Adrenal gland (tissue), 5 donors: ENCODE measurements at regions not wholly inside any gene's neighbourhood (a gene's known extent, or its start where the extent isn't known, plus 50 kb on each side); places are given as distances from the start of the nearest gene placed in this dataset.

ENCODE experiments used
- POLR2A ChIP-seq, 2 donors: fragments of 450-650 bp; IDR thresholded peaks; one replicate each; pipeline ENCODE4 v1.6.1; 2017; ENCODE audit warnings: antibody characterized with exemption in 2 of 2, mild to moderate bottlenecking in 2 of 2, moderate library complexity in 1 of 2
- TF ChIP-seq, protein P1 (sequence below), 6 experiments: fragments of 450-650 bp in 4 of 6; fragments of 200-600 bp in 2 of 6; sonication (generic) in 1 of 6; IDR thresholded peaks; 1 replicate in 5 of 6; 2 replicates in 1 of 6; pipeline versions ENCODE4 v1.5.1 to v1.8.0; 2016 to 2021; ENCODE audit warnings: antibody characterized with exemption in 6 of 6, mild to moderate bottlenecking in 2 of 6, moderate library complexity in 1 of 6
- donor health status: DM: no; HTN: no; CAD: no.

DNA sequence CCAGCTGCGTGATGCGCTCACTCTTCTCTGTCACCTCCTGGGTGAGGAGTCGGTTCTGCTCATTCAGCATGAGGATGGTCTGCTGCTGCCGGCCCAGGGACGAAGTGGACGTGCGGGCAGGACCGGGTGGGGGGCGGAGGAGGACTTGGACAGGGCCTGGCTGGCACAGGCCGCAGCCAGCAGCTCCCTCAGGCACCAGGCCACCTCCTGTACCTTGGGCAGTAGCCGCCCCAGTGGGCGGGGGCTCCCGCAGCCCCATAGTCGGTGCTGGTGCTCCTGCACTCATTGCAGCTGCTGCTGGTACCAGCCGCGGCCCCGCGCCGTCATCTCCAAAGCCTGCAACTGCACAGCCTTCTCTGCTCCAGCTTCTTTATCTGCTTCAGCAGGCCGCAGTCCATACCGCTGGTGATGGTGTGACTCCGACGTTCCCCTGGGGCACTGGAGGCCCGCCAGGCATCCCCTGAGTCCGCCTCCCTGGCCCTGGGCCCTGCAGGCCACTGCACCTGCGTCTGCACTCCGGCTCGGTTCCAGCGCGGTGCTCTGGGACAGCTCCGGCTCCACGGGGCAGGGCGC, 884.9 kb upstream of the ZNF722 start:
- no peak for TF ChIP-seq POLR2A (IDR thresholded peaks at IDR 0.05)
- TF ChIP-seq, protein P1, sequence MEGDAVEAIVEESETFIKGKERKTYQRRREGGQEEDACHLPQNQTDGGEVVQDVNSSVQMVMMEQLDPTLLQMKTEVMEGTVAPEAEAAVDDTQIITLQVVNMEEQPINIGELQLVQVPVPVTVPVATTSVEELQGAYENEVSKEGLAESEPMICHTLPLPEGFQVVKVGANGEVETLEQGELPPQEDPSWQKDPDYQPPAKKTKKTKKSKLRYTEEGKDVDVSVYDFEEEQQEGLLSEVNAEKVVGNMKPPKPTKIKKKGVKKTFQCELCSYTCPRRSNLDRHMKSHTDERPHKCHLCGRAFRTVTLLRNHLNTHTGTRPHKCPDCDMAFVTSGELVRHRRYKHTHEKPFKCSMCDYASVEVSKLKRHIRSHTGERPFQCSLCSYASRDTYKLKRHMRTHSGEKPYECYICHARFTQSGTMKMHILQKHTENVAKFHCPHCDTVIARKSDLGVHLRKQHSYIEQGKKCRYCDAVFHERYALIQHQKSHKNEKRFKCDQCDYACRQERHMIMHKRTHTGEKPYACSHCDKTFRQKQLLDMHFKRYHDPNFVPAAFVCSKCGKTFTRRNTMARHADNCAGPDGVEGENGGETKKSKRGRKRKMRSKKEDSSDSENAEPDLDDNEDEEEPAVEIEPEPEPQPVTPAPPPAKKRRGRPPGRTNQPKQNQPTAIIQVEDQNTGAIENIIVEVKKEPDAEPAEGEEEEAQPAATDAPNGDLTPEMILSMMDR (IDR thresholded peaks at IDR 0.05), result no peak
